ENCODE measurements at regions not wholly inside any gene's neighbourhood (a gene's known extent, or its start where the extent isn't known, plus 50 kb on each side); places are given as distances from the start of the nearest gene placed in this dataset.

DNA sequence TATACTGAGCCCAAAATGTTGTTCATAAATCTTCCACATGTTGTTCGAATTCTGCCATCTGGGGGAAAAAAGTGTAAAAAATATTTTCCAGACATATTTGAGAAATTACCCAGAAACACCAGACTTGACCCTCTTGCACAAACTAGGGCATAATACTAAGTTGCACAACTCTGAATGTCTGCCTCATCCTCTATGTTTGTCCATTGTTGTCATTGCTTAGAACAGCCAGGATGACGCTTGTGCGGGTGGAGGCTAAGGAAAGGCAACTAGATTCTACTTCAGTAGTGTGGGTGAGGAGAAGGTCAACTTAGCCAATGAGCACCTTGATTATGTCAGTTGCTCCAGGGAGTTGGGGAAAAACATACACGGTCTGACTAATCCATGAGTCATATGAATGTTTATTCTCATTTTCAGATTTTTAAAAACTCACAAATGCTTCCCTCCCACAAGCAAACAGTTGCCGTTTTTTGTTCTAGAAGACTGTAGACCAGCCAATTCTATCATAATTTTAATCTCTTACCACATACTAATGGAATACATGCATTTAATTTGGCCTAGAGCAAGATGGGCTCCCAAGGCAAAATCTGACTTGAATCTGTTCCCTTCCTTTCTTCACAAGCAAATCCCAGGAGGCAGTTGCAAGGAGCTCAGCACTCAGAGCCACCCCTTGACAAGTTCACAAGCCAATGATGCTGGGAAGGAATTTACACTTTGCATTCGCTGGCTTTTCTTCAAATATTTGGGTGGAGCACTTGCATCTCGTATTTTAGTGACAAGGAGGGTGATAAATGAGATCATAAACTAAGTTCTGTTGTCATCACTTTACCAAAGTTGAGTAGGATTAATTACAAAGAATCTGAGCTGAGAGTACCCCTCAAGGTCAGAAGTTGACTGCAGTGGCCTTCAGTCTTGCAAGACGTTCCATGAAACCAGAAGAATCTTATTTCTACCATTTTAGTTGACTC is 163.2 kb upstream of the TWIST2 start:
- no peak overlapping the region for H3K27ac ChIP-seq
- TF ChIP-seq ZFX (IDR thresholded peaks at IDR 0.05; ENCODE audit: borderline replicate concordance): no peak
- TF ChIP-seq, protein P1, sequence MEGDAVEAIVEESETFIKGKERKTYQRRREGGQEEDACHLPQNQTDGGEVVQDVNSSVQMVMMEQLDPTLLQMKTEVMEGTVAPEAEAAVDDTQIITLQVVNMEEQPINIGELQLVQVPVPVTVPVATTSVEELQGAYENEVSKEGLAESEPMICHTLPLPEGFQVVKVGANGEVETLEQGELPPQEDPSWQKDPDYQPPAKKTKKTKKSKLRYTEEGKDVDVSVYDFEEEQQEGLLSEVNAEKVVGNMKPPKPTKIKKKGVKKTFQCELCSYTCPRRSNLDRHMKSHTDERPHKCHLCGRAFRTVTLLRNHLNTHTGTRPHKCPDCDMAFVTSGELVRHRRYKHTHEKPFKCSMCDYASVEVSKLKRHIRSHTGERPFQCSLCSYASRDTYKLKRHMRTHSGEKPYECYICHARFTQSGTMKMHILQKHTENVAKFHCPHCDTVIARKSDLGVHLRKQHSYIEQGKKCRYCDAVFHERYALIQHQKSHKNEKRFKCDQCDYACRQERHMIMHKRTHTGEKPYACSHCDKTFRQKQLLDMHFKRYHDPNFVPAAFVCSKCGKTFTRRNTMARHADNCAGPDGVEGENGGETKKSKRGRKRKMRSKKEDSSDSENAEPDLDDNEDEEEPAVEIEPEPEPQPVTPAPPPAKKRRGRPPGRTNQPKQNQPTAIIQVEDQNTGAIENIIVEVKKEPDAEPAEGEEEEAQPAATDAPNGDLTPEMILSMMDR (IDR thresholded peaks at IDR 0.05): no peak

GRCh38 chr2:238685327-238685709 is 162.6 kb upstream of the TWIST2 start:
- no peak overlapping the region for H3K27ac ChIP-seq
- TF ChIP-seq ZFX (IDR thresholded peaks at IDR 0.05; ENCODE audit: borderline replicate concordance): no peak
- TF ChIP-seq, protein P1 (IDR thresholded peaks at IDR 0.05): no peak

GRCh38 chr2:238685713-238686112 is 162.2 kb upstream of the TWIST2 start:
- TF ChIP-seq, protein P1 (IDR thresholded peaks at IDR 0.05): no peak
- TF ChIP-seq ZFX (IDR thresholded peaks at IDR 0.05; ENCODE audit: borderline replicate concordance): no peak
- H3K27ac ChIP-seq: no peak overlapping the region

- H3K27ac ChIP-seq: no peak overlapping the region
These were observed 161.7 kb upstream of the TWIST2 start for GRCh38 chr2:238686223-238686622.

DNA sequence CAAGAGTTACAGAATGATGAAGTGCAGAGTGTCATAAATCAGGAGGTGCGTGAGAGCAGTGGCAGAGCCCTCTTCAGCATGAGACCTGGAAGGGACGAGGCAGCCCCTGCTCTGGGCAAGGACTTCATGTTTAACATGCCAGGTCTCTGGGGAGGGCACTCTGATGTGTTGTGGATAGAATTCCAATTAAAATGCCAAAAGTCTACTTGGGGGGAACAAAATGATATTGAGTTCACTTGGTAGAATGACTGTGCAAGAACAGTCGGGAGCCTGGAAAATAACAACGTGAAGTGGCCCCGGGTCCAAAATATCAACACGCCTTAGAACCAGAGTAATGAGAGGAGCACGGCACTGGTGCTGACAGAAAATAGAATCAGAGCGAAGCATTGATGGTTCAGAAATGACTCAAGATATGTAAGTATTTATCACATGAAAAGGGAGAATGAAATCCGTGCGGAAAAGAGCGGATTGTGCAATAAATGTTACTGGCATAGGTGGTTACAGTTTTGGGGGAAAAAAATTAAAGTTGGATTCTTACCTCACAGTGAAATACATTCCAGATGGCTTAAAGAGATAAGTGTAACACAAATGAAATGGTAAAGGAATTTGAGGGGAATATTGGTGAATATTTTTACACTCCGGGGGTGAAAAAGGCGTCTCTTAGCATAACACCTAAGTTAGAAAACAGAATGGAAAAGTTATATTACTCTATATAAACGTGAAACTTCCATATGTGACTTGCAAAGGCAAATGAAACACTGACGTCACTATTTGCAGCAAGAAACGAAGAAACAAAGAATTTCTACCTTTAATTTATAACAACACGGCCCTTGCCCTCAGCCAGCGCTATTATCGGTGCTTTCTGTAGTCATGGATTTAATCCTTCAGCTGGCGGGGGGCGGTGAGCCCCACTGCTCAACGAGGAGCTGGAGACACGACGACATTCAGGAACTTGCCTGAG is 159.4 kb upstream of the TWIST2 start:
- TF ChIP-seq ZFX (IDR thresholded peaks at IDR 0.05; ENCODE audit: borderline replicate concordance): no peak
- TF ChIP-seq, protein P1 (IDR thresholded peaks at IDR 0.05): no peak
- H3K27ac ChIP-seq: no peak overlapping the region

More at GRCh38 chr2:238686223-238686622, 161.7 kb upstream of the TWIST2 start:
- TF ChIP-seq, protein P1 (IDR thresholded peaks at IDR 0.05): no peak
- TF ChIP-seq ZFX (IDR thresholded peaks at IDR 0.05; ENCODE audit: borderline replicate concordance): no peak

GRCh38 chr2:238689331-238689730 is 158.6 kb upstream of the TWIST2 start:
- TF ChIP-seq ZFX (IDR thresholded peaks at IDR 0.05; ENCODE audit: borderline replicate concordance): no peak
- TF ChIP-seq, protein P1 (IDR thresholded peaks at IDR 0.05): no peak
- no peak overlapping the region for H3K27ac ChIP-seq
